MM.1S (cell line): ENCODE measurements at regions not wholly inside any gene's neighbourhood (a gene's known extent, or its start where the extent isn't known, plus 50 kb on each side); places are given as distances from the start of the nearest gene placed in this dataset.

Experiments
- CTCF ChIP-seq: fragments of 300-600 bp; sonication (generic); IDR thresholded peaks from 2 replicates; pipeline ENCODE4 v1.5.1; 2016; ENCODE audit warnings: antibody characterized with exemption, low read length, mixed read lengths
- EZH2phosphoT487 ChIP-seq: fragments of 300-600 bp; sonication (generic); IDR thresholded peaks from 2 replicates; pipeline ENCODE4 v1.6.1; 2018; ENCODE audit warnings: antibody characterized with exemption, low read length

- TF ChIP-seq CTCF (no peak), EZH2phosphoT487 (no peak)
Observed at GRCh38 chr22:25478111-25478510, 86.4 kb upstream of the GRK3 start.
